K562 (cell line): ENCODE measurements at regions not wholly inside any gene's neighbourhood (a gene's known extent, or its start where the extent isn't known, plus 50 kb on each side); places are given as distances from the start of the nearest gene placed in this dataset.

Source experiments
- ATAC-seq: fragments of 200-7000 bp; cut with Tn5 transposase; 3 replicates; pipeline ENCODE4 v1.9.1; 2020; ENCODE audit warnings: moderate library complexity
- BruUV-seq: library from RNA; stranded (reverse); fragments of 400-500 nt; replicated peaks from 2 replicates; lab custom pipeline; 2021; lab: Mats Ljungman, UMichigan
- CTCF ChIA-PET: fragments of 300-600 bp; formaldehyde crosslinking; extraction: SDS; loops from one replicate; lab custom pipeline; 2021; ENCODE audit warnings: low intra/inter-chr PET ratio; lab: Yijun Ruan, JAX
- POLR2A ChIA-PET: fragments of 300-600, 350-650 bp; sonication (Branson Sonifier 250); formaldehyde crosslinking; extraction: SDS; loops from one replicate; lab custom pipeline; 2021; ENCODE audit warnings: antibody characterized with exemption, inconsistent platforms; lab: Yijun Ruan, JAX
- DNase-seq, 4 experiments: peaks; one replicate each; pipeline versions ENCODE4 v3.0.0 to v3.0.0-alpha.2; 2011 to 2018; ENCODE audit warnings: low spot score in 3 of 4, mixed read lengths in 3 of 4; ENCODE audit errors: extremely low read depth in 1 of 4
- FAIRE-seq: peaks from 2 replicates; lab custom pipeline; 2011; peaks lifted over from hg19 to GRCh38; lab: Jason Lieb, UNC
- H2AFZ ChIP-seq: 2 replicates; pipeline ENCODE4 v1.6.0; 2011; ENCODE audit warnings: low read depth, low read length, control low read depth, inconsistent platforms
- H3K27ac ChIP-seq: fragments of 200-600 bp; 3 replicates; pipeline ENCODE4 v1.8.0; 2011; ENCODE audit warnings: low read depth, mild to moderate bottlenecking, control low read depth, inconsistent platforms, low read length, moderate library complexity, mixed read lengths; ENCODE audit errors: extremely low read depth
- H3K27me3 ChIP-seq, 2 experiments: fragments of 300-600 bp in 1 of 2; 2 replicates in 1 of 2; 3 replicates in 1 of 2; pipeline versions ENCODE4 v1.6.0 to v1.8.0; 2011; ENCODE audit warnings: inconsistent platforms in 2 of 2, low read length in 2 of 2, mild to moderate bottlenecking in 1 of 2, mixed read lengths in 1 of 2, moderate library complexity in 1 of 2; ENCODE audit not compliant: control insufficient read depth in 2 of 2, insufficient read depth in 2 of 2
- H3K36me3 ChIP-seq: fragments of 300-600 bp; 3 replicates; pipeline ENCODE4 v1.8.0; 2011; ENCODE audit warnings: mild to moderate bottlenecking, low read length, inconsistent platforms; ENCODE audit not compliant: control insufficient read depth, insufficient read depth
- H3K4me1 ChIP-seq, 2 experiments: fragments of 200-600 bp in 1 of 2; replicated peaks in 1 of 2; 2 replicates in 1 of 2; 3 replicates in 1 of 2; pipeline versions ENCODE4 v1.5.1 to v1.8.0; 2011; ENCODE audit warnings: inconsistent platforms in 2 of 2, low read length in 2 of 2, mild to moderate bottlenecking in 1 of 2, mixed read lengths in 1 of 2, moderate library complexity in 1 of 2; ENCODE audit not compliant: control insufficient read depth in 2 of 2, insufficient read depth in 2 of 2
- H3K4me2 ChIP-seq: 2 replicates; pipeline ENCODE4 v1.6.1; 2011; ENCODE audit warnings: low read length, control low read depth, inconsistent platforms, mixed read lengths; ENCODE audit not compliant: insufficient read depth
- H3K4me3 ChIP-seq: fragments of 200-600 bp; sonication (generic), shearing (Covaris generic); 2 replicates; pipeline ENCODE4 v1.5.1; 2016; ENCODE audit warnings: control low read depth, inconsistent platforms
- H3K79me2 ChIP-seq: fragments of 200-600 bp; 3 replicates; pipeline ENCODE4 v1.8.0; 2011; ENCODE audit warnings: low read length, inconsistent platforms; ENCODE audit not compliant: control insufficient read depth, insufficient read depth
- H3K9ac ChIP-seq, 2 experiments: 2 replicates each; pipeline versions ENCODE4 v1.6.0 to v1.6.1; 2011; ENCODE audit warnings: low read depth in 2 of 2, low read length in 2 of 2, control low read depth in 1 of 2, inconsistent platforms in 1 of 2, mild to moderate bottlenecking in 1 of 2, mixed read lengths in 1 of 2; ENCODE audit not compliant: insufficient read depth in 1 of 2
- H3K9me1 ChIP-seq: one replicate; pipeline ENCODE4 v1.6.0; 2011; ENCODE audit warnings: inconsistent platforms, mild to moderate bottlenecking, low read length, moderate library complexity; ENCODE audit not compliant: control insufficient read depth, insufficient read depth
- H3K9me3 ChIP-seq: replicated peaks from 2 replicates; pipeline ENCODE4 v1.5.1; 2011; ENCODE audit warnings: low read depth, low read length, inconsistent platforms; ENCODE audit not compliant: control insufficient read depth, insufficient read depth
- H4K20me1 ChIP-seq: replicated peaks from 2 replicates; pipeline ENCODE4 v1.6.1; 2011; ENCODE audit warnings: low read length, inconsistent platforms, mixed read lengths; ENCODE audit not compliant: control insufficient read depth, insufficient read depth
- HCFC1 ChIP-seq: IDR thresholded peaks from 2 replicates; pipeline ENCODE4 v1.6.1; 2012; ENCODE audit warnings: low read depth, low read length, improper control_type of control experiment
- PHB ChIP-seq: fragments of 250-450 bp; sonication (Bioruptor Pico); IDR thresholded peaks from 2 replicates; pipeline ENCODE4 v1.5.0; 2021
- RFX5 ChIP-seq: IDR thresholded peaks from 2 replicates; pipeline ENCODE4 v1.6.1; 2011; ENCODE audit warnings: low read depth, mild to moderate bottlenecking, improper control_type of control experiment, low read length
- SNIP1 ChIP-seq: fragments of 450-650 bp; IDR thresholded peaks from 2 replicates; pipeline ENCODE4 v1.7.1; 2017; ENCODE audit warnings: low read depth, mild to moderate bottlenecking
- STAG1 ChIP-seq: sonication (generic); formaldehyde crosslinking; IDR thresholded peaks from 2 replicates; pipeline ENCODE4 v1.5.0; 2020; ENCODE audit warnings: missing genetic modification reagents, borderline replicate concordance
- in situ Hi-C: fragments of 300-500 bp; cut with MboI; formaldehyde crosslinking; loops from 4 replicates; pipeline ENCODE4 v1.15.0; 2018; ENCODE audit warnings: inconsistent platforms, mixed read lengths
- intact Hi-C: fragments of 100-400 bp; cut with micrococcal nuclease; formaldehyde crosslinking; loops from 2 replicates; pipeline ENCODE4 v1.14.2; 2022
- TF ChIP-seq, protein P1 (sequence below): fragments of 250-450 bp; sonication (Bioruptor Pico); IDR thresholded peaks from 2 replicates; pipeline ENCODE4 v1.5.0; 2022; ENCODE audit warnings: mild to moderate bottlenecking
- TF ChIP-seq, protein P2 (sequence below): fragments of 450-650 bp; formaldehyde crosslinking; IDR thresholded peaks from 2 replicates; pipeline ENCODE4 v1.4.0; 2020; ENCODE audit warnings: mild to moderate bottlenecking, moderate library complexity
- TF ChIP-seq, protein P3 (sequence below): fragments of 250-450 bp; sonication (Bioruptor Pico); IDR thresholded peaks from 2 replicates; pipeline ENCODE4 v1.5.0; 2020; ENCODE audit warnings: mild to moderate bottlenecking, borderline replicate concordance
- TF ChIP-seq, protein P4 (sequence below): sonication (generic); formaldehyde crosslinking; IDR thresholded peaks from 2 replicates; pipeline ENCODE4 v1.8.0; 2022; ENCODE audit warnings: missing genetic modification reagents, mild to moderate bottlenecking, borderline replicate concordance
- TF ChIP-seq, protein P5 (sequence below): fragments of 450-650 bp; IDR thresholded peaks from 2 replicates; pipeline ENCODE4 v1.7.1; 2018; ENCODE audit warnings: mild to moderate bottlenecking, low read depth; ENCODE audit not compliant: partially characterized antibody
- TF ChIP-seq, protein P6 (sequence below): fragments of 450-650 bp; IDR thresholded peaks from one replicate; pipeline ENCODE4 v1.6.1; 2018; ENCODE audit warnings: mild to moderate bottlenecking, moderate library complexity; ENCODE audit not compliant: partially characterized antibody

DNA sequence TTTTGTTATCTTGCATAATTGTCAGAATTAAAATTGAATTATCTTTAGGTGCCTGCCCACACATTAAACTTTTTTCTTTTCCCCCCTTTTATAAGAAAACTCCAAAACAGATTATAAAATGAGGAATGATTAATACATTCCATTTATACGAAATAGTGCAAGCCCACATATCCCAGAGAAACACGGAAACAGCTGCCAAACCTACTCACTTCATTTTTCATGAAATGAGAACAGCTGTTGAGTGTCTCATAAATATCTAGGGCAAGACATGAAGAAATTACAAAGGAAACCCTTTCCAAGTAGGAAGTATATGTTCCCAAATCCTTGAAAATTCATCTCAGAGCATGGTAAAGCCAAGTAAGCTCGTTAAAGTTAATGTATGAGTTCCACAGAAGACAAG is 459.4 kb upstream of the NMUR2 start (continued):
- TF ChIP-seq, protein P1, sequence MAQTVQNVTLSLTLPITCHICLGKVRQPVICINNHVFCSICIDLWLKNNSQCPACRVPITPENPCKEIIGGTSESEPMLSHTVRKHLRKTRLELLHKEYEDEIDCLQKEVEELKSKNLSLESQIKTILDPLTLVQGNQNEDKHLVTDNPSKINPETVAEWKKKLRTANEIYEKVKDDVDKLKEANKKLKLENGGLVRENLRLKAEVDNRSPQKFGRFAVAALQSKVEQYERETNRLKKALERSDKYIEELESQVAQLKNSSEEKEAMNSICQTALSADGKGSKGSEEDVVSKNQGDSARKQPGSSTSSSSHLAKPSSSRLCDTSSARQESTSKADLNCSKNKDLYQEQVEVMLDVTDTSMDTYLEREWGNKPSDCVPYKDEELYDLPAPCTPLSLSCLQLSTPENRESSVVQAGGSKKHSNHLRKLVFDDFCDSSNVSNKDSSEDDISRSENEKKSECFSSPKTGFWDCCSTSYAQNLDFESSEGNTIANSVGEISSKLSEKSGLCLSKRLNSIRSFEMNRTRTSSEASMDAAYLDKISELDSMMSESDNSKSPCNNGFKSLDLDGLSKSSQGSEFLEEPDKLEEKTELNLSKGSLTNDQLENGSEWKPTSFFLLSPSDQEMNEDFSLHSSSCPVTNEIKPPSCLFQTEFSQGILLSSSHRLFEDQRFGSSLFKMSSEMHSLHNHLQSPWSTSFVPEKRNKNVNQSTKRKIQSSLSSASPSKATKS (CRISPR knock-in tag): no peak

DNA sequence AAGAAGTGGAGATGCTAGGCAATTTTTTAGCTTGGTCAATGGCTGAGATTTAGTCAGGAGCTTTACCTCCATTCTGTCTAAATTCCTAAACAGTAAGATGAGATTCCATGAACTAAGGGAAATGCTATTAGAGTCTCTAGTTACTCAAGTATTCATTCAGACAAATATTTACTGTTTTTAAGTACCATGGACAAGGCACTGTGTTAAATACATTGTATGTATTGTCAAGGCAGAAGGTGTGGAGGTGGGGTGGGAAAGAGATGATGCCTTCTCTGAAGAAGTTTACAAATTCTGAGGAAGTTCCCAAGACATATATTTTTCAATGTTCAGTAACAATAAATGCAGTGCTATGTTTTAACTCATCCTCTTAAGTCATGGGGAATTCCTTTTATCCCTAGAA is 459.9 kb upstream of the NMUR2 start:
- in situ Hi-C loops: no loop called here
- H2AFZ ChIP-seq: no peak overlapping the region
- no peaks in the 10 kb centered on the region for H3K36me3 ChIP-seq
- H4K20me1 ChIP-seq: no peaks in the 10 kb centered on the region
- H3K4me1 ChIP-seq: no peaks in the 10 kb centered on the region
- H3K79me2 ChIP-seq: no peaks in the 10 kb centered on the region
- no peak overlapping the region for H3K4me3 ChIP-seq
- BruUV-seq: no TSS peak
- H3K4me2 ChIP-seq: no peak overlapping the region
- H3K9ac ChIP-seq: no peak overlapping the region
- no peak overlapping the region for H3K27ac ChIP-seq
- intact Hi-C loops: no loop called here
- ChIA-PET CTCF (no interaction called here), POLR2A (no interaction called here)
- no peaks in the 10 kb centered on the region for H3K9me3 ChIP-seq
- no peaks in the 10 kb centered on the region for H3K27me3 ChIP-seq
- FAIRE-seq (no peak), ATAC-seq (no peak), DNase-seq (no peak)
- no peaks in the 10 kb centered on the region for H3K9me1 ChIP-seq
- TF ChIP-seq HCFC1 (no peak), SNIP1 (no peak), RFX5 (no peak), STAG1 (CRISPR knock-in tag) (no peak), PHB (CRISPR knock-in tag) (no peak)
- TF ChIP-seq, protein P2, sequence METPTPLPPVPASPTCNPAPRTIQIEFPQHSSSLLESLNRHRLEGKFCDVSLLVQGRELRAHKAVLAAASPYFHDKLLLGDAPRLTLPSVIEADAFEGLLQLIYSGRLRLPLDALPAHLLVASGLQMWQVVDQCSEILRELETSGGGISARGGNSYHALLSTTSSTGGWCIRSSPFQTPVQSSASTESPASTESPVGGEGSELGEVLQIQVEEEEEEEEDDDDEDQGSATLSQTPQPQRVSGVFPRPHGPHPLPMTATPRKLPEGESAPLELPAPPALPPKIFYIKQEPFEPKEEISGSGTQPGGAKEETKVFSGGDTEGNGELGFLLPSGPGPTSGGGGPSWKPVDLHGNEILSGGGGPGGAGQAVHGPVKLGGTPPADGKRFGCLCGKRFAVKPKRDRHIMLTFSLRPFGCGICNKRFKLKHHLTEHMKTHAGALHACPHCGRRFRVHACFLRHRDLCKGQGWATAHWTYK: no peak
- TF ChIP-seq, protein P3, sequence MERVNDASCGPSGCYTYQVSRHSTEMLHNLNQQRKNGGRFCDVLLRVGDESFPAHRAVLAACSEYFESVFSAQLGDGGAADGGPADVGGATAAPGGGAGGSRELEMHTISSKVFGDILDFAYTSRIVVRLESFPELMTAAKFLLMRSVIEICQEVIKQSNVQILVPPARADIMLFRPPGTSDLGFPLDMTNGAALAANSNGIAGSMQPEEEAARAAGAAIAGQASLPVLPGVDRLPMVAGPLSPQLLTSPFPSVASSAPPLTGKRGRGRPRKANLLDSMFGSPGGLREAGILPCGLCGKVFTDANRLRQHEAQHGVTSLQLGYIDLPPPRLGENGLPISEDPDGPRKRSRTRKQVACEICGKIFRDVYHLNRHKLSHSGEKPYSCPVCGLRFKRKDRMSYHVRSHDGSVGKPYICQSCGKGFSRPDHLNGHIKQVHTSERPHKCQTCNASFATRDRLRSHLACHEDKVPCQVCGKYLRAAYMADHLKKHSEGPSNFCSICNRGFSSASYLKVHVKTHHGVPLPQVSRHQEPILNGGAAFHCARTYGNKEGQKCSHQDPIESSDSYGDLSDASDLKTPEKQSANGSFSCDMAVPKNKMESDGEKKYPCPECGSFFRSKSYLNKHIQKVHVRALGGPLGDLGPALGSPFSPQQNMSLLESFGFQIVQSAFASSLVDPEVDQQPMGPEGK (CRISPR knock-in tag): no peak
- TF ChIP-seq, protein P4, sequence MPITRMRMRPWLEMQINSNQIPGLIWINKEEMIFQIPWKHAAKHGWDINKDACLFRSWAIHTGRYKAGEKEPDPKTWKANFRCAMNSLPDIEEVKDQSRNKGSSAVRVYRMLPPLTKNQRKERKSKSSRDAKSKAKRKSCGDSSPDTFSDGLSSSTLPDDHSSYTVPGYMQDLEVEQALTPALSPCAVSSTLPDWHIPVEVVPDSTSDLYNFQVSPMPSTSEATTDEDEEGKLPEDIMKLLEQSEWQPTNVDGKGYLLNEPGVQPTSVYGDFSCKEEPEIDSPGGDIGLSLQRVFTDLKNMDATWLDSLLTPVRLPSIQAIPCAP: no peak
- TF ChIP-seq, protein P5, sequence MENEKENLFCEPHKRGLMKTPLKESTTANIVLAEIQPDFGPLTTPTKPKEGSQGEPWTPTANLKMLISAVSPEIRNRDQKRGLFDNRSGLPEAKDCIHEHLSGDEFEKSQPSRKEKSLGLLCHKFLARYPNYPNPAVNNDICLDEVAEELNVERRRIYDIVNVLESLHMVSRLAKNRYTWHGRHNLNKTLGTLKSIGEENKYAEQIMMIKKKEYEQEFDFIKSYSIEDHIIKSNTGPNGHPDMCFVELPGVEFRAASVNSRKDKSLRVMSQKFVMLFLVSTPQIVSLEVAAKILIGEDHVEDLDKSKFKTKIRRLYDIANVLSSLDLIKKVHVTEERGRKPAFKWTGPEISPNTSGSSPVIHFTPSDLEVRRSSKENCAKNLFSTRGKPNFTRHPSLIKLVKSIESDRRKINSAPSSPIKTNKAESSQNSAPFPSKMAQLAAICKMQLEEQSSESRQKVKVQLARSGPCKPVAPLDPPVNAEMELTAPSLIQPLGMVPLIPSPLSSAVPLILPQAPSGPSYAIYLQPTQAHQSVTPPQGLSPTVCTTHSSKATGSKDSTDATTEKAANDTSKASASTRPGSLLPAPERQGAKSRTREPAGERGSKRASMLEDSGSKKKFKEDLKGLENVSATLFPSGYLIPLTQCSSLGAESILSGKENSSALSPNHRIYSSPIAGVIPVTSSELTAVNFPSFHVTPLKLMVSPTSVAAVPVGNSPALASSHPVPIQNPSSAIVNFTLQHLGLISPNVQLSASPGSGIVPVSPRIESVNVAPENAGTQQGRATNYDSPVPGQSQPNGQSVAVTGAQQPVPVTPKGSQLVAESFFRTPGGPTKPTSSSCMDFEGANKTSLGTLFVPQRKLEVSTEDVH: no peak
- TF ChIP-seq, protein P6, sequence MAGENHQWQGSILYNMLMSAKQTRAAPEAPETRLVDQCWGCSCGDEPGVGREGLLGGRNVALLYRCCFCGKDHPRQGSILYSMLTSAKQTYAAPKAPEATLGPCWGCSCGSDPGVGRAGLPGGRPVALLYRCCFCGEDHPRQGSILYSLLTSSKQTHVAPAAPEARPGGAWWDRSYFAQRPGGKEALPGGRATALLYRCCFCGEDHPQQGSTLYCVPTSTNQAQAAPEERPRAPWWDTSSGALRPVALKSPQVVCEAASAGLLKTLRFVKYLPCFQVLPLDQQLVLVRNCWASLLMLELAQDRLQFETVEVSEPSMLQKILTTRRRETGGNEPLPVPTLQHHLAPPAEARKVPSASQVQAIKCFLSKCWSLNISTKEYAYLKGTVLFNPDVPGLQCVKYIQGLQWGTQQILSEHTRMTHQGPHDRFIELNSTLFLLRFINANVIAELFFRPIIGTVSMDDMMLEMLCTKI: no peak
